GM23338 (cell line): ENCODE measurements at regions not wholly inside any gene's neighbourhood (a gene's known extent, or its start where the extent isn't known, plus 50 kb on each side); places are given as distances from the start of the nearest gene placed in this dataset.
A peak's percentile ranks its signal among the peaks of the same experiment; 100 is the strongest.

ENCODE experiments used
- ATAC-seq: fragments of 200-7000 bp; cut with Tn5 transposase; 3 replicates; pipeline ENCODE4 v1.9.1; 2020
- DNase-seq: peaks from one replicate; pipeline ENCODE4 v3.0.0-alpha.2; 2015; ENCODE audit warnings: low spot score
- H2AFZ ChIP-seq: fragments of 200-600 bp; sonication (generic); 2 replicates; pipeline ENCODE4 v1.8.0; 2016; ENCODE audit warnings: antibody characterized with exemption, mild to moderate bottlenecking, moderate library complexity
- H3F3A ChIP-seq: fragments of 200-600 bp; sonication (generic); replicated peaks from 2 replicates; pipeline ENCODE4 v1.8.0; 2017; ENCODE audit warnings: antibody characterized with exemption, mixed run types, low read depth
- H3K27ac ChIP-seq: fragments of 200-600 bp; sonication (generic); 2 replicates; pipeline ENCODE4 v1.6.1; 2016; ENCODE audit warnings: low read depth
- H3K27me3 ChIP-seq: fragments of 200-600 bp; sonication (generic); 2 replicates; pipeline ENCODE4 v1.8.0; 2016; ENCODE audit warnings: mild to moderate bottlenecking, mixed run types, moderate library complexity; ENCODE audit not compliant: insufficient read depth
- H3K36me3 ChIP-seq: fragments of 200-600 bp; sonication (generic); 2 replicates; pipeline ENCODE4 v1.8.0; 2016; ENCODE audit warnings: mild to moderate bottlenecking; ENCODE audit not compliant: insufficient read depth
- H3K4me1 ChIP-seq: fragments of 200-600 bp; sonication (generic); 2 replicates; pipeline ENCODE4 v1.8.0; 2016; ENCODE audit warnings: mild to moderate bottlenecking, moderate library complexity; ENCODE audit not compliant: insufficient read depth
- H3K4me2 ChIP-seq: fragments of 200-600 bp; sonication (generic); 2 replicates; pipeline ENCODE4 v1.7.1; 2017; ENCODE audit warnings: mixed run types
- H3K4me3 ChIP-seq: fragments of 200-600 bp; sonication (generic); 2 replicates; pipeline ENCODE4 v1.6.1; 2016; ENCODE audit warnings: mixed run types
- H3K79me2 ChIP-seq: fragments of 200-600 bp; sonication (generic); replicated peaks from 2 replicates; pipeline ENCODE4 v1.8.0; 2017; ENCODE audit warnings: mild to moderate bottlenecking; ENCODE audit not compliant: insufficient read depth
- H3K9me2 ChIP-seq: fragments of 200-600 bp; sonication (generic); 2 replicates; pipeline ENCODE4 v1.8.0; 2017; ENCODE audit not compliant: insufficient read depth
- H4K20me1 ChIP-seq: fragments of 200-600 bp; sonication (generic); replicated peaks from 2 replicates; pipeline ENCODE4 v1.8.0; 2017; ENCODE audit warnings: mild to moderate bottlenecking; ENCODE audit not compliant: insufficient read depth
- H3K27ac Mint-ChIP-seq: 2 replicates; pipeline ENCODE4 v1.8.0; 2020; ENCODE audit warnings: inconsistent platforms, mild to moderate bottlenecking, moderate library complexity, mixed read lengths
- H3K27me3 Mint-ChIP-seq: 3 replicates; pipeline ENCODE4 v1.8.0; 2022; ENCODE audit warnings: low read depth, mild to moderate bottlenecking, moderate library complexity, mixed read lengths, inconsistent platforms; ENCODE audit not compliant: insufficient read depth, poor library complexity
- H3K36me3 Mint-ChIP-seq: 3 replicates; pipeline ENCODE4 v1.8.0; 2021; ENCODE audit warnings: low read depth, mild to moderate bottlenecking, inconsistent platforms, moderate library complexity, mixed read lengths
- H3K4me1 Mint-ChIP-seq: 3 replicates; pipeline ENCODE4 v1.8.0; 2020; ENCODE audit warnings: mild to moderate bottlenecking, inconsistent platforms, mixed read lengths
- H3K4me3 Mint-ChIP-seq: 3 replicates; pipeline ENCODE4 v1.8.0; 2021; ENCODE audit warnings: moderate library complexity, mild to moderate bottlenecking, inconsistent platforms, mixed read lengths
- H3K9me3 Mint-ChIP-seq: 3 replicates; pipeline ENCODE4 v1.8.0; 2020; ENCODE audit warnings: moderate library complexity, mild to moderate bottlenecking, inconsistent platforms, mixed read lengths
- CREB1 ChIP-seq: fragments of 250-450 bp; sonication (Bioruptor Pico); IDR thresholded peaks from 2 replicates; pipeline ENCODE4 v1.5.0; 2020; ENCODE audit warnings: low read depth, mild to moderate bottlenecking, moderate library complexity
- EZH2 ChIP-seq: fragments of 200-600 bp; sonication (generic); IDR thresholded peaks from one replicate; pipeline ENCODE4 v1.8.0; 2017; ENCODE audit warnings: antibody characterized with exemption, mild to moderate bottlenecking, low read depth; ENCODE audit not compliant: unreplicated experiment
- NANOG ChIP-seq: IDR thresholded peaks from 2 replicates; pipeline ENCODE4 v1.6.1; 2016; ENCODE audit warnings: antibody characterized with exemption, borderline replicate concordance
- POLR2AphosphoS5 ChIP-seq: IDR thresholded peaks from 2 replicates; pipeline ENCODE4 v1.6.1; 2016; ENCODE audit warnings: antibody characterized with exemption, low read depth
- REST ChIP-seq: IDR thresholded peaks from one replicate; pipeline ENCODE4 v1.6.1; 2018; ENCODE audit warnings: antibody characterized with exemption; ENCODE audit not compliant: unreplicated experiment
- STAT1 ChIP-seq: IDR thresholded peaks from one replicate; pipeline ENCODE4 v1.6.1; 2016; ENCODE audit warnings: antibody characterized with exemption; ENCODE audit not compliant: unreplicated experiment
- ZNF114 ChIP-seq: fragments of 250-450 bp; sonication (Bioruptor Pico); IDR thresholded peaks from 2 replicates; pipeline ENCODE4 v1.5.0; 2020; ENCODE audit warnings: mild to moderate bottlenecking, moderate library complexity
- ZNF331 ChIP-seq: fragments of 250-450 bp; sonication (Bioruptor Pico); IDR thresholded peaks from 2 replicates; pipeline ENCODE4 v1.5.0; 2020; ENCODE audit warnings: low read depth, mild to moderate bottlenecking, moderate library complexity
- TF ChIP-seq, protein P1 (sequence below): IDR thresholded peaks from 2 replicates; pipeline ENCODE4 v1.6.1; 2016; ENCODE audit warnings: antibody characterized with exemption
- TF ChIP-seq, protein P2 (sequence below), 2 experiments: fragments of 200-600 bp in 1 of 2; sonication (generic) in 1 of 2; conservative IDR thresholded peaks; 2 replicates each; pipeline versions ENCODE4 v1.5.1 to v1.6.1; 2016 to 2017; ENCODE audit warnings: antibody characterized with exemption in 2 of 2, low read depth in 2 of 2, mild to moderate bottlenecking in 2 of 2, moderate library complexity in 1 of 2

DNA sequence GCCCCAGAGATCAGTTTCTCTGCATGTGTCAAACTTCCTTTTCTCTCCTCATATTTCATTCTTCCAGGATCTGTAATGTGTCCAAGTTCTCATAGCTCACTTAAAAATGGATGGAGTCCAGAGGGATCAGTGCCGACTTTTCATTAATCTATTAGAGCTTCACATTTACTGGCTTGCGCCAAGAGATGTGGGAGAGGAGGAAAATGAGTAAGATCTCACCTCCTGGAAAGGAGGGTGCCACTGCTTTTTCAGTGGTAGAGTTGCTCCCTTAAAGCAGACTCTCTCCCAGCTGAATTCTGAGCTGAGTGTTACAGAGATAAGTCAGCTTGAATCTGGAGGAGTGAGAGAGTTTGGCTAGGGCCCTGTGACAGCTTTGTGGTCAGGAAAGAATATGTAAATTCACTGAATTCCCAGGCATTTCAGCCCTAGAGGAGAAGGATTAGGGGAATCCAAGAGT, 175.9 kb downstream of the SOX4 start (continued):
- TF ChIP-seq REST (no peak), CREB1 (CRISPR knock-in tag) (no peak), EZH2 (no peak), ZNF114 (CRISPR knock-in tag) (no peak), ZNF331 (no peak), NANOG (no peak), STAT1 (no peak), POLR2AphosphoS5 (no peak)
- TF ChIP-seq, protein P1, sequence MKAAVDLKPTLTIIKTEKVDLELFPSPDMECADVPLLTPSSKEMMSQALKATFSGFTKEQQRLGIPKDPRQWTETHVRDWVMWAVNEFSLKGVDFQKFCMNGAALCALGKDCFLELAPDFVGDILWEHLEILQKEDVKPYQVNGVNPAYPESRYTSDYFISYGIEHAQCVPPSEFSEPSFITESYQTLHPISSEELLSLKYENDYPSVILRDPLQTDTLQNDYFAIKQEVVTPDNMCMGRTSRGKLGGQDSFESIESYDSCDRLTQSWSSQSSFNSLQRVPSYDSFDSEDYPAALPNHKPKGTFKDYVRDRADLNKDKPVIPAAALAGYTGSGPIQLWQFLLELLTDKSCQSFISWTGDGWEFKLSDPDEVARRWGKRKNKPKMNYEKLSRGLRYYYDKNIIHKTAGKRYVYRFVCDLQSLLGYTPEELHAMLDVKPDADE, result no peak

DNA sequence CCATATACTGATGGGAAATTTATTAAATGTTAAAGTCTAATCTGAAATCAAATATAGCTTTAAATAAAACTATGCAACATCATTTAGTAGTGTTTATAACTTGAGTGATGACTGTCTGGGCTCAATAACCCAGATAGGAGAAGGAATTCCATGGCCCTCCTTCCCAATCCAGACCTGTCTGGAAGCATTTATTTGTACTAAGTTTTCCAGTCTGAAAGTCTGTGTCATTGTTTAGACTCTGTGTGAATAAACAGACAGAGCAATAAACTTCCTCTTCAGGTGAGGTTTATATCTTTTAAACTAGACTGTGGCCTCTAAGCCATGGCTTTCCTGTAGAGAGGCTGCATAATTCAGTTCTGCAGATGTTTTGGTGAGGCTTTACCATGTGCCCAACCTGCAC, 176.4 kb downstream of the SOX4 start:
- H3K36me3 Mint-ChIP-seq, result peaks cover 6% of the 10 kb centered on the region; the same call in 1 of the 3 replicates
- H3K9me3 Mint-ChIP-seq, result no peaks in the 10 kb centered on the region
- 0 out of 2 replicates have a peak overlapping the region, but pooled peaks have one; percentile 70 for H3K27ac Mint-ChIP-seq
- Histone ChIP-seq H3F3A (no peaks in the 10 kb centered on the region; the same call in 1 of the 2 replicates), H3K36me3 (no peaks in the 10 kb centered on the region), H3K79me2 (peaks cover 91% of the 10 kb centered on the region), H3K27me3 (no peaks in the 10 kb centered on the region), H3K4me3 (no peak overlapping the region), H3K27ac (peak overlapping the region; percentile 21), H3K4me2 (peak overlapping the region; percentile 37; the same call in 1 of the 2 replicates), H4K20me1 (peaks cover 13% of the 10 kb centered on the region; the same call in 1 of the 2 replicates), H2AFZ (no peak overlapping the region), H3K4me1 (peaks cover 71% of the 10 kb centered on the region), H3K9me2 (no peaks in the 10 kb centered on the region)
- no peak for DNase-seq
- H3K27me3 Mint-ChIP-seq, result peaks cover 6% of the 10 kb centered on the region
- no peak overlapping the region for H3K4me3 Mint-ChIP-seq
- no peak for ATAC-seq
- peaks cover 81% of the 10 kb centered on the region for H3K4me1 Mint-ChIP-seq
- TF ChIP-seq CREB1 (CRISPR knock-in tag), result no peak
- TF ChIP-seq NANOG, result no peak
- no peak for TF ChIP-seq REST
- no peak for TF ChIP-seq ZNF114 (CRISPR knock-in tag)
- TF ChIP-seq, protein P2, sequence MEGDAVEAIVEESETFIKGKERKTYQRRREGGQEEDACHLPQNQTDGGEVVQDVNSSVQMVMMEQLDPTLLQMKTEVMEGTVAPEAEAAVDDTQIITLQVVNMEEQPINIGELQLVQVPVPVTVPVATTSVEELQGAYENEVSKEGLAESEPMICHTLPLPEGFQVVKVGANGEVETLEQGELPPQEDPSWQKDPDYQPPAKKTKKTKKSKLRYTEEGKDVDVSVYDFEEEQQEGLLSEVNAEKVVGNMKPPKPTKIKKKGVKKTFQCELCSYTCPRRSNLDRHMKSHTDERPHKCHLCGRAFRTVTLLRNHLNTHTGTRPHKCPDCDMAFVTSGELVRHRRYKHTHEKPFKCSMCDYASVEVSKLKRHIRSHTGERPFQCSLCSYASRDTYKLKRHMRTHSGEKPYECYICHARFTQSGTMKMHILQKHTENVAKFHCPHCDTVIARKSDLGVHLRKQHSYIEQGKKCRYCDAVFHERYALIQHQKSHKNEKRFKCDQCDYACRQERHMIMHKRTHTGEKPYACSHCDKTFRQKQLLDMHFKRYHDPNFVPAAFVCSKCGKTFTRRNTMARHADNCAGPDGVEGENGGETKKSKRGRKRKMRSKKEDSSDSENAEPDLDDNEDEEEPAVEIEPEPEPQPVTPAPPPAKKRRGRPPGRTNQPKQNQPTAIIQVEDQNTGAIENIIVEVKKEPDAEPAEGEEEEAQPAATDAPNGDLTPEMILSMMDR (conservative IDR thresholded peaks at IDR 0.05; ENCODE audit: low read depth in 2 of 2), result no peak
- TF ChIP-seq, protein P1, result no peak
